CD8-positive, alpha-beta memory T cell (primary cell): ENCODE measurements at regions not wholly inside any gene's neighbourhood (a gene's known extent, or its start where the extent isn't known, plus 50 kb on each side); places are given as distances from the start of the nearest gene placed in this dataset.

ENCODE experiments used
- CTCF ChIA-PET: fragments of 350-600 bp; sonication (Branson Sonifier 250); formaldehyde crosslinking; loops from one replicate; lab custom pipeline; 2021; ENCODE audit warnings: antibody characterized with exemption; lab: Charles Lee
- POLR2A ChIA-PET: fragments of 350-600 bp; sonication (Branson Sonifier 250); formaldehyde crosslinking; loops from one replicate; lab custom pipeline; 2021; ENCODE audit warnings: antibody characterized with exemption; lab: Charles Lee
- DNase-seq, 5 donors: peaks; one replicate each; pipeline versions ENCODE4 v3.0.0 to v3.0.0-alpha.2; 2020 to 2022; ENCODE audit warnings: mixed read lengths in 1 of 5
- H3K27ac ChIP-seq: one replicate; pipeline ENCODE4 v1.7.0; 2013; ENCODE audit warnings: low read depth, mild to moderate bottlenecking, low read length, moderate library complexity
- H3K27me3 ChIP-seq: 2 replicates; pipeline ENCODE4 v1.7.0; 2013; ENCODE audit warnings: low read length, mild to moderate bottlenecking; ENCODE audit not compliant: insufficient read depth, poor library complexity, severe bottlenecking
- H3K36me3 ChIP-seq: 2 replicates; pipeline ENCODE4 v1.7.0; 2013; ENCODE audit warnings: mild to moderate bottlenecking, low read length, moderate library complexity; ENCODE audit not compliant: insufficient read depth
- H3K4me1 ChIP-seq: 2 replicates; pipeline ENCODE4 v1.7.0; 2013; ENCODE audit warnings: mild to moderate bottlenecking, low read length, moderate library complexity; ENCODE audit not compliant: insufficient read depth
- H3K4me3 ChIP-seq: 2 replicates; pipeline ENCODE4 v1.7.0; 2013; ENCODE audit warnings: mild to moderate bottlenecking, low read length
- H3K9me3 ChIP-seq: 2 replicates; pipeline ENCODE4 v1.7.0; 2013; ENCODE audit warnings: mild to moderate bottlenecking, low read length
- H3K27ac Mint-ChIP-seq, 8 donors: one replicate each; pipeline ENCODE4 v1.8.0; 2020 to 2021; ENCODE audit warnings: mixed read lengths in 8 of 8, mild to moderate bottlenecking in 6 of 8, inconsistent platforms in 3 of 8, moderate library complexity in 3 of 8
- H3K27me3 Mint-ChIP-seq, 2 donors: one replicate each; pipeline ENCODE4 v1.8.0; 2020 to 2021; ENCODE audit warnings: mixed read lengths in 2 of 2, mild to moderate bottlenecking in 1 of 2, moderate library complexity in 1 of 2
- H3K36me3 Mint-ChIP-seq, 3 donors: one replicate each; pipeline ENCODE4 v1.8.0; 2020 to 2021; ENCODE audit warnings: mixed read lengths in 3 of 3, inconsistent platforms in 1 of 3, mild to moderate bottlenecking in 1 of 3
- H3K4me1 Mint-ChIP-seq, 3 donors: one replicate each; pipeline ENCODE4 v1.8.0; 2020 to 2021; ENCODE audit warnings: mixed read lengths in 3 of 3, inconsistent platforms in 1 of 3, mild to moderate bottlenecking in 1 of 3
- H3K4me3 Mint-ChIP-seq, 7 donors: one replicate each; pipeline ENCODE4 v1.8.0; 2020 to 2021; ENCODE audit warnings: mixed read lengths in 7 of 7, mild to moderate bottlenecking in 6 of 7, moderate library complexity in 4 of 7, inconsistent platforms in 2 of 7
- H3K9me3 Mint-ChIP-seq, 5 donors: one replicate each; pipeline ENCODE4 v1.8.0; 2020 to 2022; ENCODE audit warnings: mixed read lengths in 5 of 5, mild to moderate bottlenecking in 3 of 5, moderate library complexity in 2 of 5, inconsistent platforms in 1 of 5

- Mint-ChIP-seq H3K9me3 (peaks cover 0 to 5% (median 1%) of the 10 kb centered on the region in 5 donors), H3K36me3 (no peaks in the 10 kb centered on the region), H3K27ac (no peak overlapping the region), H3K27me3 (no peaks in the 10 kb centered on the region), H3K4me3 (no peak overlapping the region), H3K4me1 (no peaks in the 10 kb centered on the region)
- H3K4me1 ChIP-seq, result no peaks in the 10 kb centered on the region
- H3K36me3 ChIP-seq, result no peaks in the 10 kb centered on the region
- H3K4me3 ChIP-seq, result no peak overlapping the region
- DNase-seq, result no peak
- ChIA-PET POLR2A (no interaction called here), CTCF (no interaction called here)
- H3K27ac ChIP-seq, result no peak overlapping the region
- no peaks in the 10 kb centered on the region for H3K9me3 ChIP-seq
- H3K27me3 ChIP-seq, result no peaks in the 10 kb centered on the region
Measured at GRCh38 chr4:72797486-72797885, 228.5 kb upstream of the ADAMTS3 start.

GRCh38 chr4:72791054-72791453 is 222.0 kb upstream of the ADAMTS3 start:
- Mint-ChIP-seq H3K9me3 (peaks cover 0 to 4% (median 0%) of the 10 kb centered on the region in 5 donors), H3K4me1 (no peaks in the 10 kb centered on the region), H3K27me3 (peaks cover 0 to 2% of the 10 kb centered on the region in 2 donors), H3K36me3 (no peaks in the 10 kb centered on the region), H3K27ac (no peak overlapping the region), H3K4me3 (no peak overlapping the region)
- ChIA-PET CTCF (no interaction called here), POLR2A (no interaction called here)
- Histone ChIP-seq H3K4me1 (no peaks in the 10 kb centered on the region), H3K36me3 (no peaks in the 10 kb centered on the region), H3K27me3 (no peaks in the 10 kb centered on the region), H3K9me3 (no peaks in the 10 kb centered on the region), H3K27ac (no peak overlapping the region), H3K4me3 (no peak overlapping the region)
- no peak for DNase-seq

GRCh38 chr4:72786401-72786990 is 217.5 kb upstream of the ADAMTS3 start:
- no peak overlapping the region for H3K27ac ChIP-seq
- Mint-ChIP-seq H3K4me3 (no peak overlapping the region), H3K36me3 (no peaks in the 10 kb centered on the region), H3K4me1 (no peaks in the 10 kb centered on the region), H3K27ac (no peak overlapping the region), H3K9me3 (peaks cover 0 to 4% (median 0%) of the 10 kb centered on the region in 5 donors), H3K27me3 (peaks cover 0 to 2% of the 10 kb centered on the region in 2 donors)
- no peaks in the 10 kb centered on the region for H3K4me1 ChIP-seq
- CTCF ChIA-PET, result no interaction called here
- no peak overlapping the region for H3K4me3 ChIP-seq
- no peaks in the 10 kb centered on the region for H3K9me3 ChIP-seq
- DNase-seq, result no peak
- POLR2A ChIA-PET, result no interaction called here
- H3K36me3 ChIP-seq, result no peaks in the 10 kb centered on the region
- no peaks in the 10 kb centered on the region for H3K27me3 ChIP-seq

- no peak for DNase-seq
- no peaks in the 10 kb centered on the region for H3K36me3 Mint-ChIP-seq
- no peak overlapping the region for H3K4me3 Mint-ChIP-seq
- Histone ChIP-seq H3K4me3 (no peak overlapping the region), H3K9me3 (no peaks in the 10 kb centered on the region), H3K27me3 (no peaks in the 10 kb centered on the region), H3K4me1 (no peaks in the 10 kb centered on the region), H3K36me3 (no peaks in the 10 kb centered on the region), H3K27ac (no peak overlapping the region)
- CTCF ChIA-PET, result no interaction called here
- H3K9me3 Mint-ChIP-seq, result peaks cover 0 to 3% (median 0%) of the 10 kb centered on the region in 5 donors
- H3K27ac Mint-ChIP-seq, result no peak overlapping the region
- no peaks in the 10 kb centered on the region for H3K27me3 Mint-ChIP-seq
- POLR2A ChIA-PET, result no interaction called here
- no peaks in the 10 kb centered on the region for H3K4me1 Mint-ChIP-seq
Measured at GRCh38 chr4:72779241-72779640, 210.2 kb upstream of the ADAMTS3 start.

- Mint-ChIP-seq H3K27me3 (no peaks in the 10 kb centered on the region), H3K4me3 (no peak overlapping the region), H3K27ac (no peak overlapping the region), H3K4me1 (no peaks in the 10 kb centered on the region), H3K9me3 (peaks cover 0 to 3% (median 0%) of the 10 kb centered on the region in 5 donors), H3K36me3 (no peaks in the 10 kb centered on the region)
- CTCF ChIA-PET, result no interaction called here
- no peaks in the 10 kb centered on the region for H3K27me3 ChIP-seq
- no peaks in the 10 kb centered on the region for H3K4me1 ChIP-seq
- H3K36me3 ChIP-seq, result no peaks in the 10 kb centered on the region
- H3K9me3 ChIP-seq, result no peaks in the 10 kb centered on the region
- no peak for DNase-seq
- no peak overlapping the region for H3K4me3 ChIP-seq
- no peak overlapping the region for H3K27ac ChIP-seq
- POLR2A ChIA-PET, result no interaction called here
Measured at GRCh38 chr4:72777436-72777835, 208.4 kb upstream of the ADAMTS3 start.

- CTCF ChIA-PET, result no interaction called here
- Mint-ChIP-seq H3K4me3 (no peak overlapping the region), H3K36me3 (no peaks in the 10 kb centered on the region), H3K27ac (no peak overlapping the region), H3K9me3 (no peaks in the 10 kb centered on the region), H3K27me3 (no peaks in the 10 kb centered on the region), H3K4me1 (no peaks in the 10 kb centered on the region)
- POLR2A ChIA-PET, result no interaction called here
- no peaks in the 10 kb centered on the region for H3K9me3 ChIP-seq
- H3K4me1 ChIP-seq, result no peaks in the 10 kb centered on the region
- H3K36me3 ChIP-seq, result no peaks in the 10 kb centered on the region
- no peak overlapping the region for H3K4me3 ChIP-seq
- no peaks in the 10 kb centered on the region for H3K27me3 ChIP-seq
- no peak overlapping the region for H3K27ac ChIP-seq
- no peak for DNase-seq
Measured at GRCh38 chr4:72770708-72771107, 201.7 kb upstream of the ADAMTS3 start.

- Mint-ChIP-seq H3K36me3 (no peaks in the 10 kb centered on the region), H3K27me3 (peaks cover 3 to 4% of the 10 kb centered on the region in 2 donors), H3K4me1 (no peaks in the 10 kb centered on the region), H3K27ac (no peak overlapping the region), H3K4me3 (no peak overlapping the region), H3K9me3 (peaks cover 0 to 3% (median 0%) of the 10 kb centered on the region in 5 donors)
- Histone ChIP-seq H3K4me1 (no peaks in the 10 kb centered on the region), H3K27me3 (no peaks in the 10 kb centered on the region), H3K36me3 (no peaks in the 10 kb centered on the region), H3K9me3 (no peaks in the 10 kb centered on the region), H3K4me3 (no peak overlapping the region), H3K27ac (no peak overlapping the region)
- ChIA-PET CTCF (no interaction called here), POLR2A (no interaction called here)
- DNase-seq, result no peak
Measured at GRCh38 chr4:72768364-72768763, 199.3 kb upstream of the ADAMTS3 start.

- no peaks in the 10 kb centered on the region for H3K4me1 Mint-ChIP-seq
- CTCF ChIA-PET, result no interaction called here
Measured at GRCh38 chr4:72767618-72768302, 198.7 kb upstream of the ADAMTS3 start.

More at GRCh38 chr4:72767618-72768302, 198.7 kb upstream of the ADAMTS3 start:
- Histone ChIP-seq H3K27me3 (no peaks in the 10 kb centered on the region), H3K36me3 (no peaks in the 10 kb centered on the region), H3K27ac (no peak overlapping the region), H3K4me1 (no peaks in the 10 kb centered on the region), H3K9me3 (no peaks in the 10 kb centered on the region), H3K4me3 (no peak overlapping the region)
- Mint-ChIP-seq H3K36me3 (no peaks in the 10 kb centered on the region), H3K4me3 (no peak overlapping the region), H3K9me3 (peaks cover 0 to 3% (median 0%) of the 10 kb centered on the region in 5 donors), H3K27ac (no peak overlapping the region), H3K27me3 (peaks cover 3 to 4% of the 10 kb centered on the region in 2 donors)
- DNase-seq, result no peak
- POLR2A ChIA-PET, result no interaction called here
